NT2/D1 (cell line): ENCODE measurements at regions not wholly inside any gene's neighbourhood (a gene's known extent, or its start where the extent isn't known, plus 50 kb on each side); places are given as distances from the start of the nearest gene placed in this dataset.

ENCODE experiments used
- SUZ12 ChIP-seq: IDR thresholded peaks from 2 replicates; pipeline ENCODE4 v1.6.1; 2011; ENCODE audit not compliant: insufficient read length, insufficient read depth; ENCODE audit errors: extremely low read depth
- YY1 ChIP-seq: IDR thresholded peaks from 2 replicates; pipeline ENCODE4 v1.6.1; 2011; ENCODE audit not compliant: insufficient read length, insufficient read depth
- ZNF274 ChIP-seq: IDR thresholded peaks from 2 replicates; pipeline ENCODE4 v1.6.1; 2011; ENCODE audit warnings: mild to moderate bottlenecking, low read depth, low read length

GRCh38 chr10:3668966-3669330 lies 116.1 kb downstream of the KLF6 start:
- no peak for TF ChIP-seq SUZ12
- TF ChIP-seq ZNF274, result no peak
- TF ChIP-seq YY1, result no peak
